ENCODE measurements at regions not wholly inside any gene's neighbourhood (a gene's known extent, or its start where the extent isn't known, plus 50 kb on each side); places are given as distances from the start of the nearest gene placed in this dataset.

DNA sequence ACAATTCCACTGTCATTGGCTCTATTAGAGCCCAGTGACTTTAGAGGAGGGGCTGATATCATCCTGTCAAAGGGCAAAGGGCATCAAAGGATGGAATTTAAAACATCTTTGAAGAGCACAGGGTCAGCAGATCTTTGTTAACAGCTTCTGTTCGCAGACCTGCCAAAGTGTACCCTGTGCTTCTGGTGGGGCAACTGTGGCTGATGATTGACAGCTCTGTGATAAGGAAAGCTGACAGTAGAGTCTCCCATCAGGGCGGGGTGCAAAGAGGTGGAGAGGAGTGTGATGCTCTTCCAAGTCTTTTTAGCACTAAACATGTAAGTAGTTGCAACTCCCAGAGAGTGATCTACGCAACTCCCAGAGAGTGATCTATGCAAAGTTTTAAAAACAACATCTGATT lies 742.1 kb upstream of the SOX9 start:
- no peak for DNase-seq

DNA sequence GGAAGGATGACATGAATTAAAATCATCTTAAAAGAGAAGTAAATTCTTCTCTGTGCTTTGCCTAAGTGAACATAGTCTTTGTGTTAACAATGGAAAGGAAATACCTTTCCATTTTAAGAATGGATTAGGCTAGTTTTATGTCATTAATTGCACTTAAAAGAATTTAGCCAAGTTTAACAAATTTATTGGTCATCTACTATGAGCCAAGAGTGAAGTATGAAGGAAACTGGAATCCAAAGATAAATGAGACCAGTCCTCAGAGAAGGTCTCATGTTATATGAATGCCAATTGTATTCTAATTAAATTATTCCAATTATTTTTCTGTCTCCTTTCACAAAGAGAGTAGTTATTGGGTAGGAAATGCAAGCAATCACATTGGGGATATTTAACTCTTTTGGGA lies 741.3 kb upstream of the SOX9 start:
- no peak for DNase-seq

- DNase-seq: no peak
Measured at GRCh38 chr17:71380535-71380934, 740.3 kb upstream of the SOX9 start.

- DNase-seq: no peak
Measured at GRCh38 chr17:71380936-71381335, 739.9 kb upstream of the SOX9 start.

DNA sequence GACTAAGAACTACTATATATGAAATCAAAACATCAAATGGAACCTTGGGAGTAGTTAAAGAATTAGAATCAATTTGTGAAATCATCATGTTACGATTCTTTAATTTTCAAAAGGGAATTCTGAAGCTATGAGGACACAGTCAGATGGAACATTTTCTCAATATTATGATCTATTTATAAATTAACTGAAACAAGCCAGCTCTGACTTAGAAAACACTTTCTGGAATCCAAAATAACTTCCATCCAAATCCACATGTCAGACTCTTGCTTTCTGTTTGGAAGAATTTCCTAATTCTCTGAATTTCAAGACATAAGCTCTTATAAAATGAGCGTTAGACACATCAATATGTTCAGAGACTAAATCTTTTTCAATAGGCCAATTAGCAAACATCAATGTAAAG lies 737.7 kb upstream of the SOX9 start:
- no peak for DNase-seq

GRCh38 chr17:71387456-71387855 lies 733.4 kb upstream of the SOX9 start:
- no peak for DNase-seq

- DNase-seq: no peak
Measured at GRCh38 chr17:71392715-71393567, 727.9 kb upstream of the SOX9 start.

GRCh38 chr17:71395901-71396300 lies 724.9 kb upstream of the SOX9 start:
- DNase-seq: no peak

- no peak for DNase-seq
Measured at GRCh38 chr17:71396711-71397110, 724.1 kb upstream of the SOX9 start.

DNA sequence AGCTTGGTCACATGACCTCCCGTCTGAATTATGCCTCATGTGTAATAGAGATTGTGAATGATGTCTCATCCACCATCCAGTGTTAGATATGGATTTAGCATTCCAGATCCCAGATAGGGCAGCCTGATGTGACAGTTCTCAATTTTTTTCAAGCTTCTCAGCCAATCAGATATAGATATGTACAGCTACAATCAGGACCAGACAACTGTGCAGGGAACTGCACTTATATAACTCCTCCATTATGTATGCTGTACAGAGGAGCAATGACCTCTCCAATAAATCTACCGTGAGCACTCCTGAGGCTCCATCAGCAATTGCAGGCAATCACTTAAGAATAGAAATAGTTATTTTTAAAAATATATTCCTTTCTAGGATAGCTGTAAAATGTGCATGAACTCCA lies 722.8 kb upstream of the SOX9 start:
- DNase-seq: no peak

DNA sequence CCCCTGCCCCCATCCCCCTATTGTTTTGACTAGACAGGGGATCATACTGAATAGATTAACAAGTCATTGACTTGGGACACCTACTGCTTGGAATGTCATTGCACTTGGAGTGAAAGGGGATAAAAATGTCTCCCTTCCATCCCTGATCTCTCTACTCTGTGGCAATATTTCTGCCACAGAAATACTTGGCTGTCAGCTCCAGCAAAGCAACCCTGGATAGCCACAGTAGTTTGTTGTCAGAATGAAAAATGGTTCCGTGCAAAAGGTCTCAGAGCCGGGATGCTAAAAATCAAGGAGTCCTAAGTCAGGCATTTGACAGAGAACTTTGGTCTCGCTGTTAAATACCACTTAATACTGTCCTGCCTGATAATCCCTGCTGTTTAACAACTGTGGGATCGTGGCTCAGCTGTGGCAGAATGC lies 722.0 kb upstream of the SOX9 start:
- no peak for DNase-seq

- DNase-seq: no peak
Measured at GRCh38 chr17:71399221-71399620, 721.6 kb upstream of the SOX9 start.

DNA sequence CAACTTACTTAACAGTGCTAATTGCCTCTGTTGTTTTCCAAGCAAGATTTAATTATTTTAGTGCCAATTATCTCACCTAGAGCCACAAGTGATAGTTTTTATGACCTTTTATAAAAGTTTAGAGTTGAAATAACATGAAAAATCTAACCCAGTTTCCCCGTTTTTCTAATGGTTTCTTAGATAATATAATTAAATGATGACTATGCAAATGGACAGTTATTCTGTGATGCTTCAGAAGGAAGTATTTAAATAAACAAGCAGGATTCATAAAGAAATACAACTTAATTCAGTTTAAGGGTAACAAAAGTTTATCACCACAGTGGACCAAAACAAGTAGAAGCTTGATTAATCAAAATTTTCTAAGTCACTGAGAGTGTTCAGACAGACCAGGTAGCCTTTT lies 721.2 kb upstream of the SOX9 start:
- DNase-seq: no peak

GRCh38 chr17:71402007-71402406 lies 718.8 kb upstream of the SOX9 start:
- no peak for DNase-seq

- peak; percentile 83 for DNase-seq
Measured at GRCh38 chr17:71402661-71403141, 718.1 kb upstream of the SOX9 start.

DNA sequence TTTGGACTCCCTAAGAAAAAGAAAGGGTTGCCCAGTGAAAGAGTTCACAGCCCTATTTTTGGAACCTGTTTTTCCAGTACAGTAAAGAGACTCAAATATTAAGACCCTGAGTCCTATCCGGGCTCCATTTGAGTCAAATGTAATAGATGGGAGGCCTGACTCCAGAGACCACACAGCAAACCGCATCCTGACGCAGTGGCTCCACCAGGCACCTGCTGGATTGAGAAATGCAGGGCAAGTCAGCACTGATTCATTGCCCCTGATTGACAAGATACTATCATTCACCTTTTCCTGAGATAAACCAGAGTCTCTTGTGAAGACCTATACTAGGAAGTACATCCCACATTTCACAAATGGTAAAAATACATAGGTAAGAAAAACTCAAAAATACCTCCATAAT lies 715.7 kb upstream of the SOX9 start:
- no peak for DNase-seq

- DNase-seq: no peak
Measured at GRCh38 chr17:71407981-71408380, 712.8 kb upstream of the SOX9 start.

GRCh38 chr17:71409137-71409536 lies 711.7 kb upstream of the SOX9 start:
- DNase-seq: no peak

DNA sequence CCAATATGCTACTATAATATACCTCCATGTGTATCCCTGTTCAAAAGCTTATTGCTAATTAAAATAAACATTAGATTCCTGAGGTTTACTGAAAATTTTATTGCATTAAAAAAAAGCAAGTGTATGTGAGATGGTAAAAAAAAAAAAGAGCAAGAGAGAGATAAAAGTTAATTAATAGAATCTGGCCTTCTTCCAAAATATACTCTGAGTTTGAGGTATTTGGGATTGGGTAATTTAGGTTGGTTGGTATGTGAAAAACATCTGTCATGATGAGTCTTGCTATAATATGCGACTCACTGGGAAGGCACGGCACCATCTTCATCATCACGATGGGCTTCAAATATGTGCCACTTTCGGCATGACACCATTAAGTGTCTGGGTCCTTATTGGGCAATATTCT lies 711.1 kb upstream of the SOX9 start:
- no peak for DNase-seq

DNA sequence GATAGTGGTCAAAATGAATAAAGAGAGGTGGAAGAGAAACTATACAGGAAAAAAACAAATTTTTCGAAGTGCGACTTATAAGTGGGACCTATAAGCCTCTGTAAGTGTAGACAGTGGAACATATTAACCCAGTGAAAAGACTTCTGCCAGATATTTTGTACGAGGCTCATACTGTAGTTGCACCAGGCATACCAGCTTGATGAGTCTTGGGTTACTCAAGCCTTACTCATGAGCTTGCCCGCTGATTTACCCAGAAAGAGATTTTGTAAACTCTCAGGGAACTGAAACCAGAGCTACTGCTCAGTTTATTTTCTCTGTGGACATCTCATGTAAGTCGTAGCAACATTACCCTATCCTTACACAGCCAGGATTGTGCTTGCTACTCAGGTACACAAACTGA lies 708.0 kb upstream of the SOX9 start:
- no peak for DNase-seq

- DNase-seq: no peak
Measured at GRCh38 chr17:71413935-71414334, 706.9 kb upstream of the SOX9 start.

DNA sequence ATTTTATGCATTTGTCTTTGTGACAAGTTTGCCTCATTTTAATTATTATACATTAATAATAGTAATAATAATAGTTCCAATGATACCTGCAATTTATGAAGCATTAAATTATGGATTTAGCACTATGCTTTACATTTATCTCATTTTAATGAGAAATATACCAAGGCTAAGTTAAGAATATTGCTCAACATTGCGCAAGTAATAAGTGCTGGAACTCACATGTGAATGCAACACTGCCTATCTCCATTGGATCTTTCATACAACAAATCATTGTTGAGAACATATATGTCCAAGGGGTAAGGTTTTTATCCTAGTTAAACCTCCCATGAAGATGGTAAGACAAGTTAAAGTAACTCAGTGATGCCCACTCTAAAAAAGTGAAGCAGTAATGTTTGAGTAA lies 703.7 kb upstream of the SOX9 start:
- no peak for DNase-seq

DNA sequence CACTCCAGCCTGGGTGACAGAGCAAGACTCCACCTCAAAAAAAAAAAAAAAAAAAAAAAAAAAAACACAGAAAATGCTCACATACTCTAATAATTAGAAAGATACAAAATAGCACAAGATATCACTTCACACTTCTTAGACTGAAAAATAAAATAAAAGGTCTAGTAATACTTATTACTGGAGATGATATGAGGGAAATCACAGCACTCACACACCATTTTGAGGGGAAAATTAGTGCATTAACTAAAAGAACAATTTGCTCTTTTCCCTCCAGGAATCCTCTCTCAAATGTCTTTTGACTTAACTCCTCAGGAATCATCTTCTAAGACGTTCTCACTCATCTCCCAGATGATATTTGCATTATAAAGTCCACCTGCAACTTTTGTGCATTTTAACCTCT lies 697.9 kb upstream of the SOX9 start:
- DNase-seq: no peak

GRCh38 chr17:71423871-71424546 lies 696.8 kb upstream of the SOX9 start:
- no peak for DNase-seq

- no peak for DNase-seq
Measured at GRCh38 chr17:71427801-71428200, 693.0 kb upstream of the SOX9 start.

Measured in NCI-H1436 treated with DMSO at 0.1 percent for 48 hours (cell line).